Mammary epithelial cell (primary cell): ENCODE measurements at regions not wholly inside any gene's neighbourhood (a gene's known extent, or its start where the extent isn't known, plus 50 kb on each side); places are given as distances from the start of the nearest gene placed in this dataset.

ENCODE experiments used
- CTCF ChIP-seq, 2 donors: IDR thresholded peaks in 1 of 2; conservative IDR thresholded peaks in 1 of 2; 2 replicates each; pipeline ENCODE4 v1.5.1; 2011 to 2012; ENCODE audit warnings: inconsistent platforms in 2 of 2, low read length in 2 of 2, mild to moderate bottlenecking in 2 of 2, control low read depth in 1 of 2, low read depth in 1 of 2; ENCODE audit not compliant: insufficient read depth in 1 of 2; ENCODE audit errors: extremely low read depth in 1 of 2
- EZH2 ChIP-seq: IDR thresholded peaks from 2 replicates; pipeline ENCODE4 v1.6.1; 2012; ENCODE audit warnings: low read length, inconsistent platforms, borderline replicate concordance

- no peak for TF ChIP-seq EZH2
- no peak for TF ChIP-seq CTCF (conservative IDR thresholded peaks at IDR 0.05 in 1 of 2, IDR thresholded peaks at IDR 0.05 in 1 of 2; ENCODE audit: extremely low read depth in 1 of 2, insufficient read depth in 1 of 2, low read depth in 1 of 2, low read length in 2 of 2)
Measured at GRCh38 chr18:46242183-46242582, 138.0 kb downstream of the HAUS1 start.
